GM10248 (cell line): ENCODE measurements at regions not wholly inside any gene's neighbourhood (a gene's known extent, or its start where the extent isn't known, plus 50 kb on each side); places are given as distances from the start of the nearest gene placed in this dataset.

Experiments
- CTCF ChIA-PET: fragments of 300-600 bp; sonication (Branson Sonifier 250); formaldehyde crosslinking; extraction: SDS; loops from one replicate; lab custom pipeline; 2021; ENCODE audit warnings: antibody characterized with exemption; lab: Yijun Ruan, JAX
- POLR2A ChIA-PET: fragments of 350-650 bp; sonication (Branson Sonifier 250); formaldehyde crosslinking; extraction: SDS; loops from one replicate; lab custom pipeline; 2020; ENCODE audit warnings: antibody characterized with exemption; lab: Yijun Ruan, JAX
- DNase-seq: peaks from one replicate; pipeline ENCODE4 v3.0.0; 2012; ENCODE audit errors: extremely low spot score
- CTCF ChIP-seq: IDR thresholded peaks from 2 replicates; pipeline ENCODE4 v1.5.1; 2012; ENCODE audit warnings: mild to moderate bottlenecking, low read depth; ENCODE audit errors: extremely low read depth, missing control alignments, control extremely low read depth

- CTCF ChIA-PET: interaction anchor here (2.2 kb wide), 1 partner anchor 15 kb away, joined by 6 read pairs; no protein-coding TSS in a partner anchor
- no peak for TF ChIP-seq CTCF
- POLR2A ChIA-PET: no interaction called here
- DNase-seq: no peak
Measured at GRCh38 chr10:105925045-105925785, 1239.3 kb downstream of the SORCS1 start.

DNA sequence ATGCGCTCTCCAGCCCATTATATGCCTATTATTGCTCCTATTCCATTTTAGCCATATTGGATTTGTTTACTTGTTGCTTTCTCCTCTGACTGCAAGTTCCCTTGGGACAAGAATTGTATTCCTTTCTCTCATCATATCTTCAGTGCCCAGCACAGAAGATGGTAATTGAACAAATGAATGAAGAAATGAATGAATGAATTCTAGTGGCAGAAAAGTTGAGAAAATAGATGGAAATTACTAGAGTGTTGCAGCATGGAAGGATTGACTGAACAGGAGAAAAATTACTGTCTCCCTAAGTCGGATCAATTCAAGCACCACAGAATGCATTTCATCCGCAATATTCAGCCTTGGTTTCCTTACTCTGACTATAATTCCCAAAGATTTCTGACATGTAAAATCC, 1243.2 kb downstream of the SORCS1 start:
- no peak for TF ChIP-seq CTCF
- ChIA-PET CTCF (interaction anchor here (0.9 to 1.5 kb wide), 2 partner anchors 11 to 29 kb away, joined by 3 to 4 read pairs; no protein-coding TSS in a partner anchor), POLR2A (no interaction called here)

DNA sequence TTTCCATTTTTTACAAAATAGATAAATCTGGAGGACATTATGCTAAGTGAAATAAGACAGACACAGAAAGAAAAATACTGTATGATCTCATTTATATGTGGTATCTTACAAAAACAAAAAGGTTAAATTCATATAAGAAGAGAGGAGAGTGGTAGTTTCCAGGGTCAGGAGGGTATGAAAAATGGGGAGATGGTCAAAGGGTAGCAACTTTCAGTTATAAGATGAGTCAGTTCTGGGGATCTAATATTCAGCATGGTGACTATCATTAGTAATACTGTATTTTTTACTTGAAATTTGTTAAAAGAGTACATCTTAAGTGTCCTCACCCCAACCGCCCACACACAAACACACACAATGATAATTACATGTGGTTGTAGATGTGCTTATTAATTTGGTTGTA, 1250.1 kb downstream of the SORCS1 start:
- ChIA-PET POLR2A (no interaction called here), CTCF (no interaction called here)
- DNase-seq: no peak
- TF ChIP-seq CTCF: no peak

More for the DNA sequence above, 1243.2 kb downstream of the SORCS1 start:
- DNase-seq: no peak

DNA sequence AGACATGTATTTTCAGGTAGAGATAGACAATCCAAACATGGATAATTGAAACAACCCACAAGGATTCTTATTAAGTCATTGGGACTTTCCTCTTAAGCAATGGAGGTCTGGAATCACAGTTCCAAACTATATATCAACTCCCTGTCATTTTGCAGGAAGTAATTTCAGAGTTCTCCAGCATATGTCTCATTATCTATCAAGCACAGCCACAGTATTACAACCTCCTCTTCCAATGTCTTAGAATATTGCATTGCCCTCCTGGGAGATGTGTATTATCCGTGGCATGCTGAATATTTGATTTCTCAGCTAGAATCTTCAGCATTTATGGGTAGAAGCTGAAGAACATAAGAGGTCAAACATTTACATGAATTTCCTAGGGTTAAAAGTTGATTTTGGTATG, 1255.8 kb downstream of the SORCS1 start:
- TF ChIP-seq CTCF: no peak
- POLR2A ChIA-PET: no interaction called here
- no peak for DNase-seq
- CTCF ChIA-PET: interaction anchor here (1.3 to 1.9 kb wide), 3 partner anchors 9 to 42 kb away, joined by 3 to 5 read pairs (median 4); no protein-coding TSS in a partner anchor

DNA sequence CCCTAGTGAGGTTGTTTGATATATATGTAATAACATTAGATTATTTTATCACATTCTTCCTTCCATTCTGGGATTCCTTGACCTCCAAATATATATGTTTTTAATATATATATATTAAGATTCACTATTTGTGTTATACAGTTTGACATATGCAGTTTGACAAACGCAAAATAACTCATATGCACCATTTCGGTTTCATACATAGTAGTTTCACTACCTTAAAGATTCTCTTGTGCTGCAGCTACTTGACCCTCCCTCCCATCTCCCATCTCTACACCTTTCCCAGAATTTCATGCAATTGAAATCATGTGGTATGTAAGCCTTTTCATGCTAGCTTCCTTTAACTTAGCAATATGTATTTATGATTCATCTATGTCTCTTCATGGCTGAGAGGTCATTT, 1244.4 kb downstream of the SORCS3 start:
- ChIA-PET POLR2A (no interaction called here), CTCF (interaction anchor here (1.3 kb wide), 1 partner anchor 14 kb away, joined by 3 read pairs; no protein-coding TSS in a partner anchor)
- no peak for DNase-seq
- TF ChIP-seq CTCF: no peak

DNA sequence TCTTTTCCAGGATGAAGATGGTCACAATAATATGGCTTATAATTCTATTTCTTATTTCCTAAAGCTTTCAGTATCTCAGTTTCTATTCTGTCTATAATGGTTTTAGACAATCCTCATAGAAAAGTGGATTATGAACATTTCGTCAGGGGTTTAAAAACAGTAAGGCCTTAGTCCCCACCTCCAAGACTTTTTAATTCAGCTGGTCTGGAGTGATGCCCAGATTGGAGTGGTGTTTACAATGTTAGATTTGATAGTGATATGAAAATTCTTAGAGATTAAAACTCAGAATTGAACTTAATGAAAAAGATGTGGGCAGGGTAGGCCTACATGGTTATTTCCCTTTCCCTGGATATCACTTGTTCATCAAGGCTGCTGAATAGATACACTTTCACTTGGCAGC, 1238.3 kb downstream of the SORCS3 start:
- no peak for DNase-seq
- CTCF ChIA-PET: no interaction called here
- no peak for TF ChIP-seq CTCF
- POLR2A ChIA-PET: no interaction called here
